Adipose tissue (tissue), 3 donors: ENCODE measurements at regions not wholly inside any gene's neighbourhood (a gene's known extent, or its start where the extent isn't known, plus 50 kb on each side); places are given as distances from the start of the nearest gene placed in this dataset.
"Not testable (repeated sequence)": the region's sequence is repeated elsewhere in the genome, so short reads cannot be mapped to it uniquely, and the experiment has no call there.

Experiments
- H3K27ac ChIP-seq: one replicate; pipeline ENCODE4 v1.5.1; 2013; ENCODE audit warnings: low read depth, low read length
- WGBS, 3 donors: extraction: QIAGEN DNeasy Blood & Tissue Kit; methylation state at CpG; one replicate each; pipeline ENCODE4 v1.1.7; 2013; 5-methylcytosine and 5-hydroxymethylcytosine counted together
- donor health status: healthy with polysubstance abuse.
- donor health status: Bipolar disorder and iron deficiency.
- donor health status: healthy.

DNA sequence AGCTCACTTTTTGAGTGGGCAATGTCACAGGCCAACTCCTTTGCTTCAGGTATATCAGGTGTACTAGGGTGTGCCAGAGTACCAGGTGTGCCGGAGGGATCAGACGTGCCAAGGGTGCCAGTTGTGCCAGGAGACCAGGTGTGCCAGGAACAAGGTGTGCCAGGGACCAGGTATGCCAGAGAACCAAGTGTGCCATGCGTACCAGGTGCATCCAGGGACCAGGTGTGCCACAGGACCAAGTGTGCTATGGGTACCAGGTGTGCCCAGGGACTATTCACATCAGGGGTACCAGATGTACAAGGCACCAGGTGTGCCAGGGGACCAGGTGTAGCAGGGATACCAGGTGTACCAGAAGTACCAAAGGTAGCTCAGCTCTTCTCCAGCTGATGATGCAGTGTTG is 174.7 kb upstream of the S1PR3 start:
- H3K27ac ChIP-seq = no peak overlapping the region
- 75 to 96% (median 92%) methylated on average over 3 of the region's 3 CpGs for WGBS, 3 donors

DNA sequence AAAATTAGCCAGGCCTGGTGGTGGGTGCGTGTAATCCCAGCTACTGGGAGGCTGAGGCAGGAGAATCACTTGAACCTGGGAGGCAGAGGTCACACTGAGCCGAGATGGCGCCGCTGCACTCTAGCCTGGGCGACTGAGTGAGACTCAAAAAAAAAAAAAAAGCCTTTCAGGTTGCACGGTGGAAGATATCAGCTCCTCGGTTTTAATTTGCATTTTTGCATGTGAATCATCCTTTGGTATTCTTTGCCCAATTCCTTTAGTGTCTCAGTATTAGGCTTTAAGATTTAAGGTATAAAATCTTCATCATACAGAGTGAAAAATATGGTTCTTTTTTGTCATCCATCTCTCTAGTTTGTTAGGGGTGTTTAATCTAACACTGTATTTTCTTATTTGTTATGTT is 173.6 kb upstream of the S1PR3 start:
- WGBS, 3 donors = 77 to 88% (median 87%) methylated on average over 7 of the region's 7 CpGs
- no peak overlapping the region for H3K27ac ChIP-seq

DNA sequence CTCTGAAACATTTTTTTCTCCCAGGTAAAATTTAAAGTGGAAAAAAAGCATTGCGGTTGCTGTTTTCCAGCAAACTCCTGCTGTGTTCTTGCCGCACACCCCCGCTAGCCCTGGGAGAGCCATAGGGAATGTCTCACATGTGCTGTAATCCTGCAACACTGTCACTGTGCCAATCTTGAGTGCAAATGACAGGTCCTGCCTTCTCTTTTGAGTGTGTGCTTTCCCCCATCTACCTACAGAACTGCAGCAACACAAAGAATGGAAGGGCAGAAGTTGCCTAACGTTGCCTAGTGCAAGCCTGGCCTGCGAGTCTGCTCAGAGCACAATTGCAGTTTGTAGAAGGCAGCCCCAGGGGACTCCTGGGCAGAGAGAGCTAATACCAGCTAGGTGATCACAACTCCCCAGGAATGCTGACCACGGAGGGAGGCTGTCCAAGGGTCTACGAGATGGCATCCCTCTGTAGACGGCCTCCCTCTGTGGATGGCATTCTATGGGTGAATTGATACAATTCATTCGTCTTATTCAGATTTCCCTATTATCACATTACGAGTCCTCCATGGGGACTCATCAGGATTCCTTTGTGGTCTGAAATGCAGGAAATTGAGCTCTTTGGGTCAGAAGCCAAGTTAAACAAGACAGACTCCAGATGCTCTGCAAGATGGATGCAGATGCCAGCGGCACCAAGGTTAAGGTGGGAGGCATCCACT is 172.6 kb upstream of the S1PR3 start:
- 56 to 61% (median 57%) methylated on average over 11 of the region's 11 CpGs for WGBS, 3 donors
- no peak overlapping the region for H3K27ac ChIP-seq

DNA sequence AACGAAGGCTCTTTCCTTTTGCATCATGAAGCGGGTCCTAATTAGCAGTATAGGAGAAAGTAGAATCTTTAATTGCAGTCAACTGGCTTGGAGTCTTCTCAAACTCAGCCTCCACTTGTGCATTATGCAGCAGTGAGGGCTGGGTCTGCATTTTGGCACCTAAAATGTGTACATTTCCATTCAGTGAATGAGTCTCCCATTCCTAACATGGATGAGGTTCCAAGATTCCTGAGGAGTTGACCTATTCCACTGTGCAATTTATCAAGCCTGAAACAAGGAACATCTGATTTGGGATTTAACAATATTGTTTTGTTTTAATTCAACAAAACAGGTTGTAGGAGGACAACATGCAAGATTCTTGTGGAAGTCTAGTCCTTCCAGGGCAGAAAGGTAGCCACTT is 171.8 kb upstream of the S1PR3 start:
- H3K27ac ChIP-seq = no peak overlapping the region
- whole genome bisulfite sequencing, 3 donors = 88 to 93% (median 92%) methylated on average over 2 of the region's 2 CpGs

DNA sequence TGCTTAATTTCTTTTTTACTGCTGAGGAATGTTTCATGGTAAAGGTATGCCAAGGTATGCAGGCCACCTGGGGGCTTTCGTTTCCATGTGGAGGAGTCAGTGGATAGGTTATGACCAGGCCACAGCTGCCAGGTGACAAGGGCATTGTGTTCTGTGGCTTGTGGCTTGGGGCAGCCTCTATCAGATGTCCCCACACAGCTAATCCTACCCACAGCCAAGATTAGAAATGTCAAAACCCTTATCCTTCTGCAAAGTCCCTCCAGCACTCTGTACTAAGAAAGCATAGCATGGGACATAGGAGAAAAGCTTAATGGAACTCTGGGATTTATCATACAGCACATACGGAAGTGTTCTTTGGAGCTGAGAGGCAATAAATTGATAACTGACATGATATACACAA is 171.2 kb upstream of the S1PR3 start:
- WGBS, 3 donors = 81 to 88% (median 84%) methylated on average over 2 of the region's 2 CpGs
- no peak overlapping the region for H3K27ac ChIP-seq

DNA sequence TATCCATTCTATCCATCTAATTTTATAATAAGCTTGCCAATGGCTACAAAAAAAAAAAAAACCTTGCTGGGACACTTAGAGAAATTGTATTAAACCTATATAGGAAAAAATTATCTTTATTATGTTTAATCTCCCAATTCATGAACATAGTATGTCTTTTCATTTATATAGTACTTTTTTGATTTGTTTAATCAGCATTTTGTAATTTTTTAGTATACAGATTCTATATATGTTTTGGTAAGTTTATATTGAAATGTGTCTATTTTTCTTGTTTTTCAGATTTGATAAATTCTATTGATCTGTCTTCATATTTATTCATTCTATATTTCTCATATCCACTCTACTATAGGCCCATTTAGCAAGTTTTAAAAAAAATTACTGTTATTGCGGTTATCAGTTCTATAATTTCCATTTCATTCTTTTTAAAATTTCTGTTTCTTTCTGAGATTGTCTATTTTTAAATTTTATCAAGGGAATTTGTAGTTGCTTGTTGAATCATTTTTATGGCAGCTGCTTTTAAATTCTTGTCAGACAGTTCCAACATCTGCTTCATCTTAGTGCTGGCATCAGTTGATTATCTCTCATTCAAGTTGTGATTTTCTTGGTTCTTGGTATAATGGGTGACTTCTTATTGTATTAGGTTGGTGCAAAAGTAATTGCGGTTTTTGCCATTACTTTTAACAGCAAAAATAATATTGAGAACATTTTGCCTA is 170.1 kb upstream of the S1PR3 start:
- H3K27ac ChIP-seq = no peak overlapping the region
- 82 to 93% (median 90%) methylated on average over 2 of the region's 2 CpGs for WGBS, 3 donors

DNA sequence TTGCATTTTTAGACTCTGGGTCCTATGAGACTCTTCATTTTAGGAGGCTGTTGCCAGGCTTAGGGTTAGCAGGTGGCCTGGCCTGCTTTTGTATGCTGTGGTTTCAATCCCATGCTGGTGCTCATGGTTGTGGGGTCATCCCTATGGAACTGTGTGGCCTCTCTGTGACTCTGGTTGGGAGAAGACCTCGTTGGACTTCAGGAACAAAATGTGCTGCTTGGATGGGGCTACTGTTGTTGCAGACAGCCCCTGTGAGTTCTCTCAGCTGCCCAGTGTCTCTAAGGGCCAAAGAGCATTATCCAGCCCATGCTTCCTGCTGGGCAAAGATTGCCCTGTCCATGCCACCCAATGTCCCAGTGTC is 169.5 kb upstream of the S1PR3 start:
- H3K27ac ChIP-seq = no peak overlapping the region
- 63 to 66% (median 65%) methylated on average over 1 of the region's 1 CpG for WGBS, 3 donors

DNA sequence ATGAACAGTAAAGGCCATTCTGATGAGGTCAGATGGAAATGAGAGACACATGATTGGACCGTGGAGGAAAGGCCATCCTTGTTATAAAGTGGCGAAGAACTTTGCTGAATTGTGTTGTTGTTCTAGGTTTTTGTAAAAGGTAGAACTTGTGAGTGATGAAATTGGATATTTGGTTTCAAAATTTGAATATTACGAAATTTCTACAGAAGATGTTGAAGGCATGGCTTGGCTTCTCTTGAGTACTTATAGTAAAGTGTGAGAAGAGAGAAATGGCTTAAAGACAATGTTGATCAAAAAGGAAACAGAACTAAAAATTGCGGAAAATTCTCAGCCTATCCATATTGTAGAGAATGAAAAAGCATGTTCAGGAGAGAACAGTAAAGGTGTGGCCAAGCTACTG is 166.6 kb upstream of the S1PR3 start:
- H3K27ac ChIP-seq = no peak overlapping the region
- WGBS, 3 donors = 82 to 91% (median 90%) methylated on average over 4 of the region's 4 CpGs

DNA sequence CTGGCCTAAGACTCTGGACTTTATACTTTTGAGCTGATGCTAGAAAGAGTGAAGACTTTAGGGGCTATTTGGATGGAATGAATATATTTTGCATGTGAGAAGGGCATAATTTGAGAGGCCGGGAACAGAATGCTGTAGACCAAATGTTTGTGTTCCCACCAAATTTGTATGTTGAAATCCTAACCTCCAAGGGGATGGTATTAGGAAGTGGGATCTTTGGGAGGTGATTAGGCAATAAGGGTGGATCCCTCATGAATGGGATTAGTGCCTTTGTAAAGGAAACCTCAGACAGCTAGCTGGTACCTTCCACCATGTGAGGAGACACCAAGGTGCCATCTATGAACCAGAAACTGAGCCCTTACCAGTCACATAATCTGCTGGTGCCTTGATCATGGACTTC is 165.1 kb upstream of the S1PR3 start:
- no peak overlapping the region for H3K27ac ChIP-seq
- 91 to 100% (median 92%) methylated on average over 1 of the region's 1 CpG for WGBS, 3 donors

DNA sequence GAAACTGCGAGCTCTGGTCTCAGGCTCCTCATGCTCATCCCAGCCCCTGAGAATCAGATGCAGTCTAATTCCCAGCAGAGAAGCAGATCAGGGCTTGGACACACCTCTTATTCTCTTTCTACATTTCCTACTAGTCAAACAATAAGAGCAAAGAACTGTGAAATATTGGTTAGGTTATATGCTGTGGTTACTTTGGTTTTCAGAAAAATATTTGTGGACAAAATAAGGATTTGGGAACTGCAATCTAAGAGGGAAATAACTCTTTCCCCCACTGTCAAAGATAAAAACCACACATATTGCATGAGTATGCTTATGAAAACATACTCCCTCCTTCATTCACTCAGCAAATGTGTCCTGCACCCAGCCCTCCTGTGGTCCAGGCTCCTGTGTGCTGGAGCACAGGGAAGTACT is 164.5 kb upstream of the S1PR3 start:
- no peak overlapping the region for H3K27ac ChIP-seq
- WGBS, 3 donors = 85 to 90% (median 88%) methylated on average over 1 of the region's 1 CpG

DNA sequence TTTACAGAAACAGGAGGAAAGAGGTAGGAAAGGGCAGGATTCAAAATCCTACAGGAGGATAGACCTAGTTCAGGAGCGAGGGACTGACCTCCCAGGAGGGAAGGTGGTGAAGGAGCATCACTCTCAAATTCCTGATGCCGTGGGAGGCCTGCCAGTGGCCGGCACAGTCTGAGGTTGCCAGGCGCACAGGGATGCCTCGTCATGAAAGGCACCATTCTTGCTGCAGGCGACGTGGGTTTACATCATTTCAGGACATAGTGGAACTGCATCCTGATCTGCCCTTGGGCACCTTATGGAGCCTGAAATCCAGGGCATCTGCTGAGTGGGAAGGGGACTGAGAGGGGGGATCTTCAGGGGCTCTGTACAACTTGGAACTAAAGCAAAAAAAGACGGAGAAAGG is 163.2 kb upstream of the S1PR3 start:
- H3K27ac ChIP-seq = no peak overlapping the region
- 63 to 77% (median 74%) methylated on average over 8 of the region's 8 CpGs for WGBS, 3 donors

DNA sequence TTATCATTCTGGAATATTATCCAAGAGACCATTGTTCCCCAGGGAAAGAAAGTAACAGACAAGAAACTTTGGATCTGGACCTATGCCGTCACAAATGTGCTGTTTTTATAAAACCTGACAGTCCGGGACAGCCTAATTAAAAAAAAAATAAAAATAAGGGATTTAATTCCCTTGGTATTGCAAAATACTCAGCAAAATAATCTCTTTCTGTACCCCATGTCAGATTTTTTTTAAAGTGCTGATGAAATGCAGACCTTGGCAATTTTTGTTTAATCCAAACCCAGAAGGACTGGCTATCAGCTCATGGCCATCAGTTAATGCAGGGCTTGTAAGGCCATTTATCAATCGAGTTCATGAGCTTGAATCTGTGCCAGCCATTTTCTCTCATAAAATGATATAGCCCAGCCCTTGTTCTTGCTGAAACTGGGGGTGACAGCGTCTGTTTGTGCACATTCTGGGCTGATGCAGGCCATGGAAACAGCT is 162.7 kb upstream of the S1PR3 start:
- no peak overlapping the region for H3K27ac ChIP-seq

DNA sequence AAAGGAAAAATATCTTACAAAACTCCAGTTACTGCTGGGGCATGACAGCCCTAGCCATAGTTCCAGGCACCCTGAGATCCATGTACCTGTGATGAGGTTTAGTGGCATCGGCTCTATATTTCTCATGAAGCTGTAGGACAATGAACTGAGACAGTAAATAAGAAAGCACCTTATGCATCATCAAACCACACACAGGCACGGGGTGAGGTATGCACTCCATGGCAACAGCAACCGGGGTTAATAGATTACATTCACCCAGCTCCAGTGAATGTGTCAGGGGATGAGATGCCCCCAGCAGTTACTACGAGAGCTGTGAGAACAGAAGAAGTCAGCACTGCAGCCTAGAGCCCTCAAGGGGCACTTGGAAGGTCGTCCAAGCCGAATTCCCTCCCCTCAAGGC is 162.0 kb upstream of the S1PR3 start:
- WGBS, 3 donors = 62 to 84% (median 83%) methylated on average over 6 of the region's 6 CpGs
- H3K27ac ChIP-seq = no peak overlapping the region

More for the DNA sequence above, 162.7 kb upstream of the S1PR3 start:
- 44 to 58% (median 48%) methylated on average over 4 of the region's 4 CpGs for WGBS, 3 donors

DNA sequence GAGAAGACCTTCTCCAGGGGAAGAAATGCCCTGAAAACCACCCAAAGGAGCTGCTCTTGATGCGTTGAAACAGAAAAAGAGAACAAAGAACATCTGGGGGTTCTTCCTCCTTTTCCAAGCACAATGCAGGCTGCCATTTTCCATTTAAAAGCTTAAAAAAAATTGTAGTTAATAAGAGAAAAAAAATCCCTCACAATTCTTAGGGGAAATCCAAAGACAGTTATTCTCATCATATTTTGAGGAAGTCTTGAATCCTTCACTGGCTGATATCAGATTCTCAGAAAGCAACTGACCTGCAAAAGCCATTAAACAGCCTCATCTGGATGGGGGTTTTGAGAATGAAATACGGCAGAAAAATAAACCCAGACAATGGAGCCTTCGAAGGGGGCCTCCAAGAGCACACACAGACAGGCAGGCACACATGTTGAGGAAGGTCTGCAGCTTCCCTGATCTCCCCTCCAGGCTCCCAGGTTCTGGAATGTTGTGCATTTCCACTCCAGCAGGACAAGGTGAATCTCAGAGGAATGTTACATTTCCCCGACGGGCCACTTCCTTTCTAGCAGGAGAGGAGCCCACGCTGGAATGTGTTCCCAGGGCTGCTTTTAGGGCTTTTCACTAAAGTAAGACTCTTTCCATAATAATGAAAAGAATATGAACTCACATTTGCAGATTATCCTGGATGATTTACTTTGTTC is 159.4 kb upstream of the S1PR3 start:
- WGBS, 3 donors = 48 to 52% (median 49%) methylated on average over 6 of the region's 6 CpGs
- no peak overlapping the region for H3K27ac ChIP-seq

DNA sequence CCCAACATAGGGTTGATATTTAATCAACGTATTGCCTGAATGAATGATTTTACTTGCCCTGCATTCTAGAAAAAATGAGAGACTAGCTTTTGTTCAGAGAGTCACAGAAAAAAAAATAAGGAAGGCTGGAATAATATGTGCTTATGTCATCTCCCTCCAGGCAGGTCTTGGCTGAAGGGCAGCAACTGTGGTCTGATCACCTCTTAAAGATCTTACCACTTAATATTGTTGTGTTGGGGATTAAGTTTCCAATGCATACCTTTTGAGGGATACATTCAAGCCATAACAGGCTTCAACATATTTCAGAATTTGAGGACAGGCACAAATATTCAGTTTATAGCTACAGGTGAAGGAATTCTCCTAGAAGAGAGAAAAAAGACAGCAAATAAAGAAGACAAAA is 157.3 kb upstream of the S1PR3 start:
- WGBS, 3 donors = 60 to 90% (median 71%) methylated on average over 1 of the region's 1 CpG
- H3K27ac ChIP-seq = no peak overlapping the region

DNA sequence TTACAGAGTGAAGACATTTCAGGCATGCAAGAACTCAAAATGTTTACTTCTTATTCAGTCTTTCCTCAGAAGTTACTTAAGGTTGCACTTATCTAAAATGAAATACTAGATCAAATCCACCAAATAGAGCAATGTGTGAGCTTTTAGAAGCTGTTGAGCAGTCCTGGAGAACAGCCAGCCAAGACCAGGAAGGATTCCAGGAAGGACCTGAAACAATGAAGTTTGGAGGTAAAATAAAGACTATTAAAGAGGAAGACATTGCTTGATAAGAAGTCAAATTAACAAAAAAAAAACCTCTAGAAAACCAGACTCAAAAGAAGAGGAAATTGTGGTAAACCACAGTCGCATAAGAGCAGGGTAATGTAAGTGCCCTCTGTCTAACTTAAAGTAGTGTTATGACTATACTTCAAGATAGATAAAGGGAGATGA is 156.2 kb upstream of the S1PR3 start:
- WGBS, 3 donors = 29 to 68% (median 46%) methylated on average over 1 of the region's 1 CpG
- H3K27ac ChIP-seq = no peak overlapping the region

DNA sequence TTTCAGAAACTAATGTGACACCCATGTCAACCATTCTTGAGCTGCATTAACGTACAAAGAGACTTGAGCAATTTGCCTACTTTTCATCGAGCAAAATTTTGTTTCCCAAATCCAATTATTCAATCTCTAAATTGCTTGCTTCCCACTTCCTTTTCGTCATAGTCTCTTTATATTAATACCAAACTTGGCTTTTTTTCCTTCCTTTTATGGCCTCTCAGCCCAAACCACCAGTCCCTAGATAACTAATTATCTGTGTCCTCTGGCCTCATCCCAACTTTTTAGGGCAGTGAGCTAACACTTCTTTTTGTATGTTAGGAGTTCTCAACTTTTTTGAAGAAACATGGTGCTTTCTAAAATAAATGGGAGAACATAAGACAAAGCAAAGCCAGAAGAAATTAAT is 155.5 kb upstream of the S1PR3 start:
- WGBS, 3 donors = 19 to 57% (median 23%) methylated on average over 3 of the region's 3 CpGs
- no peak overlapping the region for H3K27ac ChIP-seq

DNA sequence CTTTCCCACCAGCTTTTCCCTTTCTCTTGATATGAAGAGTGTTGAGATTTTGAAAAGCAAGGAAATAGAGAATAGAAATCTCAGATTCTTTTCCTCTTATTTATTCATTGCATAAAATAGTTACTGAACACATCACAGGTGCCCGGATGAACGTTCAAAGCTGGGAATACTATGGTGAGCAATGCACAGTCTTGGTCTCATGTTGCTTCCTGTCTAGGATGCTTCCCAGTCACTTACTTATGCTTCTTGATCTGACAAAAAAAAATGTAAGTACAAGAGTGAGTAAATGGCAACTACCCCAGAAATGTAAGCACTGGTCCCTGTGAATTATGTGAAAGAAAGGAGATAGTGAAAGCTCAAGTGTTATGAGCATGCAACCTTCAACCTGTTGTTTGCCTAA is 153.5 kb upstream of the S1PR3 start:
- 85 to 92% (median 91%) methylated on average over 2 of the region's 2 CpGs for WGBS, 3 donors
- H3K27ac ChIP-seq = no peak overlapping the region

DNA sequence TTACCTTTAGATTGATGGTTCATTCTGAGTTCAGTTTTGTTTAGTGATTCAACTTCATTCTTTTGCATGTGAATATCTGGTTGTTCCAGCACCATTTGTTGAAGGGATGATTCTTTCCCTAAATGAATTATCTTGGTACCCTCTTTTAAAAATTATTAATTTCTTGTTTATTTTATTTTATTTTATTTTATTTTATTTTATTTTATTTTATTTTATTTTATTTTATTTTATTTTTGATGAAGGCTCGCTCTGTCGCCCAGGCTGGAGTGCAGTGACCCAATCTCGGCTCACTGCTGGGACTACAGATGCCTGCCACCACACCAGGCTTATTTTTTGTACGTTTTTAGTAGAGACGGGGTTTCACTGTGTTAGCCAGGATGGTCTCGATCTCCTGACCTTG is 141.4 kb upstream of the S1PR3 start:
- WGBS, 3 donors = 86 to 95% (median 91%) methylated on average over 6 of the region's 6 CpGs
- not testable (repeated sequence) for H3K27ac ChIP-seq
